Muscle of back (tissue), 3 donors: ENCODE measurements at regions not wholly inside any gene's neighbourhood (a gene's known extent, or its start where the extent isn't known, plus 50 kb on each side); places are given as distances from the start of the nearest gene placed in this dataset.
"Not testable (repeated sequence)": the region's sequence is repeated elsewhere in the genome, so short reads cannot be mapped to it uniquely, and the experiment has no call there.

Experiments
- DNase-seq, 3 donors: peaks; one replicate each; pipeline versions ENCODE4 v3.0.0 to v3.0.0-alpha.2; 2013

- DNase-seq: not testable (repeated sequence)
These were observed 174.4 kb downstream of the TRIM43 start for GRCh38 chr2:95765925-95766910.

- not testable (repeated sequence) for DNase-seq
These were observed 175.7 kb downstream of the TRIM43 start for GRCh38 chr2:95767531-95767930.

- not testable (repeated sequence) for DNase-seq
These were observed 176.1 kb downstream of the TRIM43 start for GRCh38 chr2:95767950-95768349.

GRCh38 chr2:95769256-95769655 lies 177.5 kb downstream of the TRIM43 start:
- DNase-seq: not testable (repeated sequence)

GRCh38 chr2:95770726-95771125 lies 178.9 kb downstream of the TRIM43 start:
- not testable (repeated sequence) for DNase-seq

GRCh38 chr2:95774322-95775192 lies 182.8 kb downstream of the TRIM43 start:
- not testable (repeated sequence) for DNase-seq

- not testable (repeated sequence) for DNase-seq
These were observed 183.4 kb downstream of the TRIM43 start for GRCh38 chr2:95775193-95775531.
